ENCODE measurements at regions not wholly inside any gene's neighbourhood (a gene's known extent, or its start where the extent isn't known, plus 50 kb on each side); places are given as distances from the start of the nearest gene placed in this dataset.
A peak's percentile ranks its signal among the peaks of the same experiment; 100 is the strongest.

DNA sequence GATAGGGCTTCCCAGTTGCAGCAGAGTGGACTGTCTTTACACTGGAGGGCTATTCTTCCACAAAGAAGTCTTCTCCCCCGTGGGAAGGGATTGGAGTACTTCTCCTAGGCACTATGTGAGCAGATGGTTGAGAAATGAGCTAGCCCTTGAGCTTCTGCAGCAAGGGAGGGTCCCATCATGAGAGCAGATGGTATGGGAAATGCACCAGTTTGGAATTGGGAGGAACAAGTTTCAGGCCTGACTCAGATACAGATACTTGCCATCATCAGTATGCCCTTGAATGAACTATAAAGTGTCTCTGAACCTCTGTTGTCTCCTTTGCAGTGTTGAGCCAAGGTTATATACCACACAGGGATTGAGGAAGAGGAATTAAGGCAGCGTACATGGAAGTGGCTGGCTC, 757.4 kb downstream of the RNF144A start:
- no peaks in the 10 kb centered on the region for H3K27me3 ChIP-seq (replicated peaks; ENCODE audit: control insufficient read depth, insufficient read depth, low read length)
- Mint-ChIP-seq H3K27ac (ENCODE audit: unreplicated experiment) (no peak overlapping the region), H3K36me3 (ENCODE audit: insufficient read depth, unreplicated experiment) (peaks cover 4% of the 10 kb centered on the region), H3K4me1 (ENCODE audit: low read depth, unreplicated experiment) (peaks cover 13% of the 10 kb centered on the region), H3K4me3 (ENCODE audit: unreplicated experiment) (no peak overlapping the region), H3K9me3 (ENCODE audit: unreplicated experiment) (peaks cover 24% of the 10 kb centered on the region), H3K27me3 (ENCODE audit: insufficient read depth, unreplicated experiment) (no peaks in the 10 kb centered on the region)
- TF ChIP-seq, protein P1, sequence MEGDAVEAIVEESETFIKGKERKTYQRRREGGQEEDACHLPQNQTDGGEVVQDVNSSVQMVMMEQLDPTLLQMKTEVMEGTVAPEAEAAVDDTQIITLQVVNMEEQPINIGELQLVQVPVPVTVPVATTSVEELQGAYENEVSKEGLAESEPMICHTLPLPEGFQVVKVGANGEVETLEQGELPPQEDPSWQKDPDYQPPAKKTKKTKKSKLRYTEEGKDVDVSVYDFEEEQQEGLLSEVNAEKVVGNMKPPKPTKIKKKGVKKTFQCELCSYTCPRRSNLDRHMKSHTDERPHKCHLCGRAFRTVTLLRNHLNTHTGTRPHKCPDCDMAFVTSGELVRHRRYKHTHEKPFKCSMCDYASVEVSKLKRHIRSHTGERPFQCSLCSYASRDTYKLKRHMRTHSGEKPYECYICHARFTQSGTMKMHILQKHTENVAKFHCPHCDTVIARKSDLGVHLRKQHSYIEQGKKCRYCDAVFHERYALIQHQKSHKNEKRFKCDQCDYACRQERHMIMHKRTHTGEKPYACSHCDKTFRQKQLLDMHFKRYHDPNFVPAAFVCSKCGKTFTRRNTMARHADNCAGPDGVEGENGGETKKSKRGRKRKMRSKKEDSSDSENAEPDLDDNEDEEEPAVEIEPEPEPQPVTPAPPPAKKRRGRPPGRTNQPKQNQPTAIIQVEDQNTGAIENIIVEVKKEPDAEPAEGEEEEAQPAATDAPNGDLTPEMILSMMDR (IDR thresholded peaks at IDR 0.05; ENCODE audit: insufficient read depth in 1 of 2, low read depth in 1 of 2, low read length in 1 of 2, severe bottlenecking in 1 of 2, unreplicated experiment in 1 of 2): no peak
- intact Hi-C loops (cut with micrococcal nuclease; ENCODE audit: unreplicated experiment): loop anchor here (10.0 kb wide), 1 partner anchor 160 kb away; no protein-coding TSS in a partner anchor
- DNase-seq: no peak
- H3K36me3 ChIP-seq (ENCODE audit: control insufficient read depth, insufficient read depth, low read length): no peaks in the 10 kb centered on the region
- ChIA-PET CTCF (no interaction called here), POLR2A (no interaction called here)
- H3K4me1 ChIP-seq: no peaks in the 10 kb centered on the region
- H3K9me3 ChIP-seq: no peaks in the 10 kb centered on the region
- BruUV-seq (replicated peaks): no TSS peak
- H3K4me3 ChIP-seq (ENCODE audit: low read depth, low read length): no peak overlapping the region

DNA sequence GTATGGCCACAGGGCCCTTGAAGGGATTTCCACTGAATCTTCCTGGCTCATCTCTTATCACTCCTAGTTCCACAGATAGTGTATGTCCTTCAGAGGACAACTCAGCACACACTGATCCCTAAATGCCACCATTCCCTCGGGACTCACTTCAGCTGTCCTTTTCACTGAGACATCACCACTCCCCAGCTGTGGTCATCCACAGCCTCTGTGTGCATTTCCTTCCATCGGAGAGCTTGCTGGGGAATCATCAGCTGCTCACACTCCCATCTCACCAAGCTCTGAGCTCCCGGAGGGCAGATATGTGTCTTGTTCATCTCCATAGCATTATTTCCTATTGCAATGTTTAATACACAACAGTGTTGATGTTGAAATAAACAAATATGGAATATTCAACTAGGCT, 759.5 kb downstream of the RNF144A start:
- intact Hi-C loops (cut with micrococcal nuclease; ENCODE audit: unreplicated experiment): loop anchor here (10.0 kb wide), 1 partner anchor 162 kb away; no protein-coding TSS in a partner anchor
- Mint-ChIP-seq H3K27me3 (ENCODE audit: insufficient read depth, unreplicated experiment) (no peaks in the 10 kb centered on the region), H3K4me3 (ENCODE audit: unreplicated experiment) (no peak overlapping the region), H3K36me3 (ENCODE audit: insufficient read depth, unreplicated experiment) (peaks cover 4% of the 10 kb centered on the region), H3K27ac (ENCODE audit: unreplicated experiment) (no peak overlapping the region), H3K9me3 (ENCODE audit: unreplicated experiment) (peaks cover 24% of the 10 kb centered on the region), H3K4me1 (ENCODE audit: low read depth, unreplicated experiment) (peaks cover 13% of the 10 kb centered on the region)
- no peak for DNase-seq
- no peak overlapping the region for H3K4me3 ChIP-seq (ENCODE audit: low read depth, low read length)
- no peaks in the 10 kb centered on the region for H3K36me3 ChIP-seq (ENCODE audit: control insufficient read depth, insufficient read depth, low read length)
- H3K9me3 ChIP-seq: no peaks in the 10 kb centered on the region
- BruUV-seq (replicated peaks): no TSS peak
- H3K4me1 ChIP-seq: peaks cover 6% of the 10 kb centered on the region
- ChIA-PET CTCF (no interaction called here), POLR2A (no interaction called here)
- no peaks in the 10 kb centered on the region for H3K27me3 ChIP-seq (replicated peaks; ENCODE audit: control insufficient read depth, insufficient read depth, low read length)
- TF ChIP-seq, protein P1 (IDR thresholded peaks at IDR 0.05; ENCODE audit: insufficient read depth in 1 of 2, low read depth in 1 of 2, low read length in 1 of 2, severe bottlenecking in 1 of 2, unreplicated experiment in 1 of 2): no peak

DNA sequence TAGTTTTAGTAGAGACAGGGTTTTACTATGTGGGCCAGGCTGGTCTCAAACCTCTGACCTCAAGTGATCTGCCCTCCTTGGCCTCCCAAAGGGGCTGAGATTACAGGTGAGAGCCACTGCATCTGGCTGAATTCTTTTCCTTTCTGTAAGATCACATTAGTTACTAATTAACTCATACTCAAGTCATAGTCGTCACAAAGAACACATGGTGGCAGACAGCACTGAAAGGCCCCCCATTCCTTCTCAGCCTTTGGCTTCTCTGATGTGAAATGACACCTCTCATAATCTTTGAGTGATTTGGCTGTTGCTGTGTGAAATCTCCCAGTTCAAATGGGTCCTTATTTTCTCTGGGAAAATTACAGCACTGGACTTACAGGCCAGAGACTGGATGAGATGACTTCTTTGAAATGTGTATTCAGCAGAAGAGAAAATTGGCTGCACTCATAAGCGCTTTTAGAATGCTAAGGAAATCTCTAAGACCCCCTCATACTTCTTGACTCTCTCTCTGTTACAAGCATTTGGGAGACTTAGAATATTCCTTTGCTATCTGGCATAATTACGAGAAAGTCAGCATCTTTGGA, 764.8 kb downstream of the RNF144A start:
- peaks cover 10% of the 10 kb centered on the region for H3K36me3 Mint-ChIP-seq (ENCODE audit: insufficient read depth, unreplicated experiment)
- TF ChIP-seq, protein P1 (IDR thresholded peaks at IDR 0.05; ENCODE audit: insufficient read depth in 1 of 2, low read depth in 1 of 2, low read length in 1 of 2, severe bottlenecking in 1 of 2, unreplicated experiment in 1 of 2): no peak
- H3K4me1 Mint-ChIP-seq (ENCODE audit: low read depth, unreplicated experiment): peaks cover 36% of the 10 kb centered on the region
- POLR2A ChIA-PET: no interaction called here
- peaks cover 50% of the 10 kb centered on the region for H3K4me1 ChIP-seq
- TSS peak; percentile 79 for BruUV-seq (replicated peaks)
- H3K27me3 Mint-ChIP-seq (ENCODE audit: insufficient read depth, unreplicated experiment): no peaks in the 10 kb centered on the region
- H3K36me3 ChIP-seq (ENCODE audit: control insufficient read depth, insufficient read depth, low read length): no peaks in the 10 kb centered on the region
- intact Hi-C loops (cut with micrococcal nuclease; ENCODE audit: unreplicated experiment): loop anchor here (10.0 kb wide), 1 partner anchor 1003 kb away; the partner anchor contains the start of gene ID2
- no peaks in the 10 kb centered on the region for H3K9me3 ChIP-seq
- H3K27me3 ChIP-seq (replicated peaks; ENCODE audit: control insufficient read depth, insufficient read depth, low read length): no peaks in the 10 kb centered on the region
- DNase-seq: peak; percentile 33 to 59
- no peak overlapping the region for H3K4me3 ChIP-seq (ENCODE audit: low read depth, low read length)
- H3K9me3 Mint-ChIP-seq (ENCODE audit: unreplicated experiment): peaks cover 25% of the 10 kb centered on the region
- CTCF ChIA-PET: no interaction called here
- peak overlapping the region; percentile 71 for H3K27ac Mint-ChIP-seq (ENCODE audit: unreplicated experiment)
- peak overlapping the region; percentile 53 for H3K4me3 Mint-ChIP-seq (ENCODE audit: unreplicated experiment)

Measured in Caco-2 (cell line).